ENCODE measurements at regions not wholly inside any gene's neighbourhood (a gene's known extent, or its start where the extent isn't known, plus 50 kb on each side); places are given as distances from the start of the nearest gene placed in this dataset.

DNA sequence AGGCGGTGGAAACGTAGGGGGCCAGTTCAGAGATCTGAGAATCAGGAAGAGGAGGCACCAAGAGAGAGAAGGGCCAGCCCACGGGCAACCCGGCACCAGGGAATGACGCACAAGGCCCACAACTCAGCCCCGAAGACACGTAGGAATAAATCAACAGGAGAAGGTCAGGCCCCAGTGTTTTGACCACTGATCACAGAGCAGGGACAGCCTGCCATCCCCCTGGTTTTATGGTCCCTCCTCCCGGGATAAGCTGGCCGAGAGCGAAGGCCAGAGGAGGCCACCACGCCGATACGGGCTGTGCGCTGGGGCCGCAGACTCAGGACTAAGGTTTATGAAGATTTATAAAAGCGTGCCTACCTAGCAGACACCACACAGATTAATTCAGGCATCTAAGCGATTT lies 341.4 kb downstream of the ZNF516 start:
- TF ChIP-seq ZC3H11A (IDR thresholded peaks at IDR 0.05; ENCODE audit: low read depth, low read length), result no peak
- TF ChIP-seq XRCC3 (IDR thresholded peaks at IDR 0.05), result no peak
- no peak for TF ChIP-seq FOS (IDR thresholded peaks at IDR 0.05; ENCODE audit: extremely low read depth, insufficient read length)
- no peak for TF ChIP-seq FOXP1 (CRISPR knock-in tag; IDR thresholded peaks at IDR 0.05)
- TF ChIP-seq, protein P1, sequence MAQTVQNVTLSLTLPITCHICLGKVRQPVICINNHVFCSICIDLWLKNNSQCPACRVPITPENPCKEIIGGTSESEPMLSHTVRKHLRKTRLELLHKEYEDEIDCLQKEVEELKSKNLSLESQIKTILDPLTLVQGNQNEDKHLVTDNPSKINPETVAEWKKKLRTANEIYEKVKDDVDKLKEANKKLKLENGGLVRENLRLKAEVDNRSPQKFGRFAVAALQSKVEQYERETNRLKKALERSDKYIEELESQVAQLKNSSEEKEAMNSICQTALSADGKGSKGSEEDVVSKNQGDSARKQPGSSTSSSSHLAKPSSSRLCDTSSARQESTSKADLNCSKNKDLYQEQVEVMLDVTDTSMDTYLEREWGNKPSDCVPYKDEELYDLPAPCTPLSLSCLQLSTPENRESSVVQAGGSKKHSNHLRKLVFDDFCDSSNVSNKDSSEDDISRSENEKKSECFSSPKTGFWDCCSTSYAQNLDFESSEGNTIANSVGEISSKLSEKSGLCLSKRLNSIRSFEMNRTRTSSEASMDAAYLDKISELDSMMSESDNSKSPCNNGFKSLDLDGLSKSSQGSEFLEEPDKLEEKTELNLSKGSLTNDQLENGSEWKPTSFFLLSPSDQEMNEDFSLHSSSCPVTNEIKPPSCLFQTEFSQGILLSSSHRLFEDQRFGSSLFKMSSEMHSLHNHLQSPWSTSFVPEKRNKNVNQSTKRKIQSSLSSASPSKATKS (CRISPR knock-in tag; IDR thresholded peaks at IDR 0.05), result no peak
- TF ChIP-seq ZNF232 (CRISPR knock-in tag; IDR thresholded peaks at IDR 0.05), result no peak
- TF ChIP-seq, protein P2, sequence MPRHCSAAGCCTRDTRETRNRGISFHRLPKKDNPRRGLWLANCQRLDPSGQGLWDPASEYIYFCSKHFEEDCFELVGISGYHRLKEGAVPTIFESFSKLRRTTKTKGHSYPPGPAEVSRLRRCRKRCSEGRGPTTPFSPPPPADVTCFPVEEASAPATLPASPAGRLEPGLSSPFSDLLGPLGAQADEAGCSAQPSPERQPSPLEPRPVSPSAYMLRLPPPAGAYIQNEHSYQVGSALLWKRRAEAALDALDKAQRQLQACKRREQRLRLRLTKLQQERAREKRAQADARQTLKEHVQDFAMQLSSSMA (CRISPR knock-in tag; IDR thresholded peaks at IDR 0.05), result no peak
- TF ChIP-seq, protein P3, sequence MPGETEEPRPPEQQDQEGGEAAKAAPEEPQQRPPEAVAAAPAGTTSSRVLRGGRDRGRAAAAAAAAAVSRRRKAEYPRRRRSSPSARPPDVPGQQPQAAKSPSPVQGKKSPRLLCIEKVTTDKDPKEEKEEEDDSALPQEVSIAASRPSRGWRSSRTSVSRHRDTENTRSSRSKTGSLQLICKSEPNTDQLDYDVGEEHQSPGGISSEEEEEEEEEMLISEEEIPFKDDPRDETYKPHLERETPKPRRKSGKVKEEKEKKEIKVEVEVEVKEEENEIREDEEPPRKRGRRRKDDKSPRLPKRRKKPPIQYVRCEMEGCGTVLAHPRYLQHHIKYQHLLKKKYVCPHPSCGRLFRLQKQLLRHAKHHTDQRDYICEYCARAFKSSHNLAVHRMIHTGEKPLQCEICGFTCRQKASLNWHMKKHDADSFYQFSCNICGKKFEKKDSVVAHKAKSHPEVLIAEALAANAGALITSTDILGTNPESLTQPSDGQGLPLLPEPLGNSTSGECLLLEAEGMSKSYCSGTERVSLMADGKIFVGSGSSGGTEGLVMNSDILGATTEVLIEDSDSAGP (CRISPR knock-in tag; IDR thresholded peaks at IDR 0.05), result no peak

All from K562 (cell line).